ENCODE measurements at regions not wholly inside any gene's neighbourhood (a gene's known extent, or its start where the extent isn't known, plus 50 kb on each side); places are given as distances from the start of the nearest gene placed in this dataset.

DNA sequence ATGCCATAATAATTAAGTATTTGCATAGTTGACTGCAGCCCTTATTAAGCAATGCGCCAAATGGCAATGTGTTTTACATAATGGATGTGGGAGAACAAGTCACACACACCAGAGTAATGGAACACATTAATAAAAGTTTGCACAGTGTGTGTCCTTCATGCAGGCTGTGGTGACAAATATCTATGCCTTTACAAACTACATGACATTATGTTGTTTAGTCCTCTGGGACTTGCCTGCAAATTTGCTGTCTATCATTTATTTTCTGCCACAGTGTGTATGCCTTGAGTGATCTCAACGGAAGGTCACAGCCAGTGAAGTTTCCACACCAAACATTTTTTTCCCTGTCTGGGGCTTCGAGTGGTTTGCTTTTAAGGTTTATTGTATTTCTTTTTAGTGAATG, 175.2 kb upstream of the TMEFF2 start:
- H3K9me3 Mint-ChIP-seq (ENCODE audit: unreplicated experiment) = no peaks in the 10 kb centered on the region
- POLR2A ChIA-PET = no interaction called here
- H3K4me3 Mint-ChIP-seq (ENCODE audit: unreplicated experiment) = no peak overlapping the region
- no TSS peak for BruUV-seq (replicated peaks)
- DNase-seq (ENCODE audit: unreplicated experiment) = no peak
- intact Hi-C loops (cut with micrococcal nuclease) = no loop called here
- H3K36me3 Mint-ChIP-seq (ENCODE audit: insufficient read depth, unreplicated experiment) = no peaks in the 10 kb centered on the region
- CTCF ChIA-PET = no interaction called here
- H3K4me1 Mint-ChIP-seq (ENCODE audit: insufficient read depth, unreplicated experiment) = no peaks in the 10 kb centered on the region
- TF ChIP-seq, protein P1, sequence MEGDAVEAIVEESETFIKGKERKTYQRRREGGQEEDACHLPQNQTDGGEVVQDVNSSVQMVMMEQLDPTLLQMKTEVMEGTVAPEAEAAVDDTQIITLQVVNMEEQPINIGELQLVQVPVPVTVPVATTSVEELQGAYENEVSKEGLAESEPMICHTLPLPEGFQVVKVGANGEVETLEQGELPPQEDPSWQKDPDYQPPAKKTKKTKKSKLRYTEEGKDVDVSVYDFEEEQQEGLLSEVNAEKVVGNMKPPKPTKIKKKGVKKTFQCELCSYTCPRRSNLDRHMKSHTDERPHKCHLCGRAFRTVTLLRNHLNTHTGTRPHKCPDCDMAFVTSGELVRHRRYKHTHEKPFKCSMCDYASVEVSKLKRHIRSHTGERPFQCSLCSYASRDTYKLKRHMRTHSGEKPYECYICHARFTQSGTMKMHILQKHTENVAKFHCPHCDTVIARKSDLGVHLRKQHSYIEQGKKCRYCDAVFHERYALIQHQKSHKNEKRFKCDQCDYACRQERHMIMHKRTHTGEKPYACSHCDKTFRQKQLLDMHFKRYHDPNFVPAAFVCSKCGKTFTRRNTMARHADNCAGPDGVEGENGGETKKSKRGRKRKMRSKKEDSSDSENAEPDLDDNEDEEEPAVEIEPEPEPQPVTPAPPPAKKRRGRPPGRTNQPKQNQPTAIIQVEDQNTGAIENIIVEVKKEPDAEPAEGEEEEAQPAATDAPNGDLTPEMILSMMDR (IDR thresholded peaks at IDR 0.05; ENCODE audit: unreplicated experiment) = no peak
- no peaks in the 10 kb centered on the region for H3K27me3 Mint-ChIP-seq (ENCODE audit: insufficient read depth, unreplicated experiment)
- H3K27ac Mint-ChIP-seq (ENCODE audit: low read depth, unreplicated experiment) = no peak overlapping the region

DNA sequence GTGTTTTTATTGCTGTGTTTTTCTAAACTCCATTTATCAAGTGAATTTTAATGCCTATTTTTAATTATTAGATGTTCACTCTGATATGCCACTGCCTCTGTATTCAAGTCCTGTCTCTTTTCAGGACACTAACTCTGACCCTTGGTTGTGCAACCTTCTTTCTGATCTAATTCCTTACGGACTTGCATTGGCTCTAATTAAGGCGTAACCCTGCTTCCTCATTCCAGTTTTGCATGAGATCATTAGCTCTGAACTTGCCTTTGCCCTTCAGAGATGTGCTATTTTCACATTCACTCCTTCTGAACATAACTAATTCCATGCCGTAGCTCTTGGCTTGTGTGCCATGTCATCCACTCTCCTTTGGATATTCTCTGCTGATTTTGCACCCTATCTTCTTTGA, 162.5 kb upstream of the TMEFF2 start:
- no peaks in the 10 kb centered on the region for H3K27me3 Mint-ChIP-seq (ENCODE audit: insufficient read depth, unreplicated experiment)
- no peak for DNase-seq (ENCODE audit: unreplicated experiment)
- H3K27ac Mint-ChIP-seq (ENCODE audit: low read depth, unreplicated experiment) = no peak overlapping the region
- no peak overlapping the region for H3K4me3 Mint-ChIP-seq (ENCODE audit: unreplicated experiment)
- ChIA-PET POLR2A (no interaction called here), CTCF (no interaction called here)
- no TSS peak for BruUV-seq (replicated peaks)
- H3K9me3 Mint-ChIP-seq (ENCODE audit: unreplicated experiment) = peaks cover 13% of the 10 kb centered on the region
- no peaks in the 10 kb centered on the region for H3K36me3 Mint-ChIP-seq (ENCODE audit: insufficient read depth, unreplicated experiment)
- TF ChIP-seq, protein P1 (IDR thresholded peaks at IDR 0.05; ENCODE audit: unreplicated experiment) = no peak
- intact Hi-C loops (cut with micrococcal nuclease) = no loop called here
- H3K4me1 Mint-ChIP-seq (ENCODE audit: insufficient read depth, unreplicated experiment) = no peaks in the 10 kb centered on the region

DNA sequence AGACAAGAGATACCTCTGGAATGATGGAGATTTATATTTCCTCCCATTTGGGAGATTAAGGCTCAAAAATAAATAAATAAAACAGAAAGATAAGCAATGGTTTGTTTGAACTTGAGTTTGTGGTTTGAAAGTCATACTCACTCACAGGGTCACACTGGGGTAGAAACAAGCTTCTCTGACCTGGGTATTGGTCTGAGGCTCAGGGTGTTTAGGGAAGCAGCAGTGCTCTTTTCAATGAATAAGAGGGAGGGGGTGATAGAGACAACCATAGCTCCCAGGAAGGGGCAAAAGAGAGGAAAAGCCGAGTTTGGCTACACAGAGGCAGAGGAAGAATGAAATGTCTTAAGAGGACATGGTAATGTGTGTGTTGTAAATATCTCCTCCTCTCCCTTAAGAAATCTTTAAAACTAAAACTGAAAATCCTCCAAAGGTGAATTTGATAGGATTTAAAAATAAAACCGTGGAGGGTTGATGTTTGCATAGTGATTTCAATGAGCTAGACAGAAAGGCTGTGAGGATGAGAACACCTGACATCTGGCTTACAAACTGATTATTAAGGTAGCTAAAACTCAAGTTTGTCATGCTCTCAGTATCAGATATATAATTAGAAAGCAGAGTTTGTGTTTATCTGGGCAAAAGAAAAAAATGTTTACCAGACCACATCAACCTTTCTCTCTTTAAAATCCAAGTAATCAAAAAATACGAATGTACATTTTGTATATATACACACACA, 159.9 kb upstream of the TMEFF2 start:
- H3K27me3 Mint-ChIP-seq (ENCODE audit: insufficient read depth, unreplicated experiment) = no peaks in the 10 kb centered on the region
- TF ChIP-seq, protein P1 (IDR thresholded peaks at IDR 0.05; ENCODE audit: unreplicated experiment) = no peak
- H3K36me3 Mint-ChIP-seq (ENCODE audit: insufficient read depth, unreplicated experiment) = no peaks in the 10 kb centered on the region
- intact Hi-C loops (cut with micrococcal nuclease) = no loop called here
- ChIA-PET CTCF (interaction anchor here (1.0 kb wide), 1 partner anchor 10 kb away, joined by 3 read pairs; no protein-coding TSS in a partner anchor), POLR2A (interaction anchor here (0.6 kb wide), 1 partner anchor 149 kb away, joined by 3 read pairs; no protein-coding TSS in a partner anchor)
- peaks cover under 1% of the 10 kb centered on the region for H3K9me3 Mint-ChIP-seq (ENCODE audit: unreplicated experiment)
- no peak overlapping the region for H3K4me3 Mint-ChIP-seq (ENCODE audit: unreplicated experiment)
- no TSS peak for BruUV-seq (replicated peaks)
- H3K27ac Mint-ChIP-seq (ENCODE audit: low read depth, unreplicated experiment) = no peak overlapping the region
- H3K4me1 Mint-ChIP-seq (ENCODE audit: insufficient read depth, unreplicated experiment) = no peaks in the 10 kb centered on the region
- DNase-seq (ENCODE audit: unreplicated experiment) = no peak

DNA sequence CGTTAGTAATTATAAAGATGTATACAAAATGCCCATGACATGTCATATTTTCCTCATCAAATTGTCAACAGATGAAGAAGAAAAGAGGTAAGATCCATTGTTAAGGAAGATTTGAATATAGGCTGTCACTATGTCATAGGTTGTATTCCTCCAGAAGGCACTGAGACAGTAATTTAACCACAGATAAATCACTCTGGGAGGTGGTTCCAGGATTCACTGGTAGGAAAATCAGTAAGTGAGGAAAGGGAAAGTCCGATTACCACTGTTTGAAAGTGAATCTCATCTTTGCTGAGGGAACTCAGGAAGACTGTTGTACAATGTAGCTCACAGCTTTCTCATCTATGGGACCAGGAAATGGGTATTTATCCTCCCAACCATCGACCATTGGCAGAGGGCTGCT, 152.8 kb upstream of the TMEFF2 start:
- Mint-ChIP-seq H3K9me3 (ENCODE audit: unreplicated experiment) (peaks cover 8% of the 10 kb centered on the region), H3K27me3 (ENCODE audit: insufficient read depth, unreplicated experiment) (no peaks in the 10 kb centered on the region), H3K4me1 (ENCODE audit: insufficient read depth, unreplicated experiment) (no peaks in the 10 kb centered on the region), H3K27ac (ENCODE audit: low read depth, unreplicated experiment) (no peak overlapping the region), H3K4me3 (ENCODE audit: unreplicated experiment) (no peak overlapping the region), H3K36me3 (ENCODE audit: insufficient read depth, unreplicated experiment) (no peaks in the 10 kb centered on the region)
- POLR2A ChIA-PET = no interaction called here
- intact Hi-C loops (cut with micrococcal nuclease) = no loop called here
- CTCF ChIA-PET = no interaction called here
- BruUV-seq (replicated peaks) = no TSS peak
- no peak for DNase-seq (ENCODE audit: unreplicated experiment)
- TF ChIP-seq, protein P1 (IDR thresholded peaks at IDR 0.05; ENCODE audit: unreplicated experiment) = no peak
